Kidney (tissue), 13 donors: ENCODE measurements at regions not wholly inside any gene's neighbourhood (a gene's known extent, or its start where the extent isn't known, plus 50 kb on each side); places are given as distances from the start of the nearest gene placed in this dataset.
"Not testable (repeated sequence)": the region's sequence is repeated elsewhere in the genome, so short reads cannot be mapped to it uniquely, and the experiment has no call there.

Experiments
- DNase-seq, 5 donors: peaks; one replicate each; pipeline ENCODE4 v3.0.0-alpha.2; 2013 to 2020
- FAIRE-seq: peaks from 2 replicates; lab custom pipeline; 2012; peaks lifted over from hg19 to GRCh38; lab: Jason Lieb, UNC
- H3K27ac ChIP-seq, 2 donors: one replicate each; pipeline ENCODE4 v1.7.0; 2013; ENCODE audit warnings: low read depth in 2 of 2, low read length in 2 of 2, inconsistent platforms in 1 of 2
- H3K27me3 ChIP-seq: one replicate; pipeline ENCODE4 v1.7.1; 2013; ENCODE audit warnings: low read length, inconsistent platforms; ENCODE audit not compliant: control insufficient read depth, insufficient read depth
- H3K36me3 ChIP-seq, 3 donors: one replicate each; pipeline versions ENCODE4 v1.7.0 to v1.7.1; 2013; ENCODE audit warnings: low read length in 3 of 3, control low read depth in 1 of 3, inconsistent platforms in 1 of 3; ENCODE audit not compliant: insufficient read depth in 3 of 3, control insufficient read depth in 2 of 3
- H3K4me1 ChIP-seq, 3 donors: one replicate each; pipeline versions ENCODE4 v1.7.0 to v1.7.1; 2013; ENCODE audit warnings: low read length in 3 of 3, inconsistent platforms in 1 of 3, low read depth in 1 of 3; ENCODE audit not compliant: control insufficient read depth in 2 of 3, insufficient read depth in 2 of 3
- H3K4me3 ChIP-seq, 3 donors: one replicate each; pipeline versions ENCODE4 v1.7.0 to v1.8.1; 2013; ENCODE audit warnings: low read length in 3 of 3, control low read depth in 1 of 3, inconsistent platforms in 1 of 3
- H3K9ac ChIP-seq, 3 donors: one replicate each; pipeline versions ENCODE4 v1.7.0 to v1.7.1; 2013; ENCODE audit warnings: low read length in 3 of 3, control low read depth in 1 of 3, inconsistent platforms in 1 of 3
- H3K9me3 ChIP-seq, 3 donors: one replicate each; pipeline versions ENCODE4 v1.7.0 to v1.7.1; 2013; ENCODE audit warnings: low read length in 3 of 3, control low read depth in 1 of 3, inconsistent platforms in 1 of 3; ENCODE audit not compliant: control insufficient read depth in 2 of 3, insufficient read depth in 1 of 3
- intact Hi-C: fragments of 100-400 bp; cut with DNase I; formaldehyde crosslinking; loops from one replicate; pipeline ENCODE4 v1.11.1; 2022
- TF ChIP-seq, protein P1 (sequence below): IDR thresholded peaks from 3 replicates; pipeline ENCODE4 v1.5.1; 2012; ENCODE audit warnings: mild to moderate bottlenecking, moderate library complexity, borderline replicate concordance; ENCODE audit not compliant: insufficient read depth; ENCODE audit errors: extremely low read depth
- donor health status: control.
- donor health status: control.
- donor health status: control.
- donor health status: control.
- donor health status: control.
- donor health status: DM: yes; HTN: yes; CAD: no.
- donor health status: Normal renal cell carcinoma (clear cell type).

DNA sequence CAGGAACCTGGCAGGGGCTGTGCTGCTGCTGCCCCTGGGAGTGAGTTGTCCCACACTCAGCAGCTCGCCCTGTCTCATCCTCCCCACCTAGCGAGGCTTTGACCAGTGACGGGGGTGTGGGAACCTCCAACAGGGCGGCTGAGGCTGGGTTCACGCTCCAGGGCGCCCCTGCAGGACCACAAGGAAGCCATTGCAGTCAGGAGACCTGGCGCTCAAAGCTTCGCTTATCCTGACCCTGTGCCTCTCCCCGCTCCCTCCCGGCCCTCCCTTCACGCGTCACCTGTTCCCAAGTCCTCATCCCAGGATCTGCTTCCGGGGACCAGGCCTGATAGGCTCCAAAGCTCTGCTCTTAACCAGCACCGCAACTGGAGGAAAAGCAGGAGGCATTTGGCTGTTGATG, 272.0 kb upstream of the SFSWAP start:
- intact Hi-C loops, result no loop called here
- Histone ChIP-seq H3K27ac (no peak overlapping the region), H3K27me3 (no peaks in the 10 kb centered on the region), H3K4me3 (no peak overlapping the region), H3K9ac (no peak overlapping the region), H3K9me3 (no peaks in the 10 kb centered on the region), H3K36me3 (no peaks in the 10 kb centered on the region), H3K4me1 (no peaks in the 10 kb centered on the region)
- TF ChIP-seq, protein P1, sequence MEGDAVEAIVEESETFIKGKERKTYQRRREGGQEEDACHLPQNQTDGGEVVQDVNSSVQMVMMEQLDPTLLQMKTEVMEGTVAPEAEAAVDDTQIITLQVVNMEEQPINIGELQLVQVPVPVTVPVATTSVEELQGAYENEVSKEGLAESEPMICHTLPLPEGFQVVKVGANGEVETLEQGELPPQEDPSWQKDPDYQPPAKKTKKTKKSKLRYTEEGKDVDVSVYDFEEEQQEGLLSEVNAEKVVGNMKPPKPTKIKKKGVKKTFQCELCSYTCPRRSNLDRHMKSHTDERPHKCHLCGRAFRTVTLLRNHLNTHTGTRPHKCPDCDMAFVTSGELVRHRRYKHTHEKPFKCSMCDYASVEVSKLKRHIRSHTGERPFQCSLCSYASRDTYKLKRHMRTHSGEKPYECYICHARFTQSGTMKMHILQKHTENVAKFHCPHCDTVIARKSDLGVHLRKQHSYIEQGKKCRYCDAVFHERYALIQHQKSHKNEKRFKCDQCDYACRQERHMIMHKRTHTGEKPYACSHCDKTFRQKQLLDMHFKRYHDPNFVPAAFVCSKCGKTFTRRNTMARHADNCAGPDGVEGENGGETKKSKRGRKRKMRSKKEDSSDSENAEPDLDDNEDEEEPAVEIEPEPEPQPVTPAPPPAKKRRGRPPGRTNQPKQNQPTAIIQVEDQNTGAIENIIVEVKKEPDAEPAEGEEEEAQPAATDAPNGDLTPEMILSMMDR, result no peak
- DNase-seq (peak in 4 of 5 donors; percentile 52 to 89 (median 80)), FAIRE-seq (no peak)

DNA sequence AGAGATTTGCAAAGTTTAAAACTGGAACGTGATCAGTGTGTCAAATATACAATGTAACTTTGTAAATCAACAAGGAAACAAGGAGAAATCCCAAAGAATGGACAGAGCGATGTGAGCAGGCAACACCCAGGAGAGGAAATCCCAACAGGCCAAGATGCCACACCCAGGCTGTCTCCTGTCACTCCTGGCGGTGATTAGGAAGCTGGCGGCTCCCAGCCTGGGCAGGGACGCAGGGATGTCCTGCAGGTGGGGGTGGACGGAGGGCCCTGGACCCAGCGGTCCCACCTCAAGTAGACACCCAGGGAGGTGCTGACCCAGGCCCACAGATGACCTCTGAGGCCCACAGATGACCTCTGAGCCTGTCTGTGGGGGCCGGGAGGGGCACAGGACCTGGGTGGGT, 271.1 kb upstream of the SFSWAP start:
- H3K36me3 ChIP-seq, H3K4me3 ChIP-seq, DNase-seq, intact Hi-C loops, H3K9ac ChIP-seq, H3K9me3 ChIP-seq, H3K4me1 ChIP-seq, H3K27ac ChIP-seq, H3K27me3 ChIP-seq, FAIRE-seq: not testable (repeated sequence)

DNA sequence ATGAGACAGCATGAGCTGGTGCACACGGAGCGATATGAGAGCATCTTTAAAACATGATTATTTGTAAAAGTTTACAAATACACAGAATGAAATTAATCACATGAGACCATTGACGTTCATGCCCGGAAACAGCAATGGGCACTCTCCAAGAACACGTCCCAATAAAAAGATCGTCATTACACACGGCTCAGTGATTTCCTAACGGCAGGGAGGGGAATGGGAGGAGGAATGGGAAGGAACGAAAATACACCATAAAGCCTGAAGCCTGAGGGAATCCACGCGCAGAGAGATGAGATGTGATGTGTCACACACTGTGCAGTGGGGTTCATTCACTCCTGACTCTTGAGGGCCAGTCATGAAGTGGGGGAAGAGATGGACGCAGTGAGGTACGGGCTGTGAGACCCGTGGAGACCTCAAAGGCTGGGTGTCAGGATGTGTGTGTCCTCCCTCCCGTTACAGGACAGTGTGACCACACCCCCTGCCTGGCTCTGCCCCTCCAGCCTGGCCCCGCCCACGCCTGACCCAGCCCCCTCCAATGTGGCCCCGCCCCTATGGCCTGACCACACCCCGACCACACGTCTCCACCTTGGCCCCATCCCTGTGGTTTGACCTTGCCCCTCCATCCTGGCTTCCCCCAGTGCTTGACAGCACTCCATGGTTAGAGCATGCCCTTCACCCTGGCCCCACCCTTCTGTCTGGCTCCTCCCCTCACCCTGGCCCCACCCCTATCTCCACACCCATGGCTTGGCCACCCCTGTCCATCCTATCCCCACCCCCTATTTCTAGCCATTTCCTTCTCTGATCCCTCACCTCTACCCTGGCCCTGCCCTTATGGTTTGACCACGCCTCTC, 270.5 kb upstream of the SFSWAP start:
- H3K27ac ChIP-seq, H3K9ac ChIP-seq, H3K27me3 ChIP-seq, H3K4me1 ChIP-seq, DNase-seq, intact Hi-C loops, H3K4me3 ChIP-seq, H3K9me3 ChIP-seq, FAIRE-seq, H3K36me3 ChIP-seq: not testable (repeated sequence)

DNA sequence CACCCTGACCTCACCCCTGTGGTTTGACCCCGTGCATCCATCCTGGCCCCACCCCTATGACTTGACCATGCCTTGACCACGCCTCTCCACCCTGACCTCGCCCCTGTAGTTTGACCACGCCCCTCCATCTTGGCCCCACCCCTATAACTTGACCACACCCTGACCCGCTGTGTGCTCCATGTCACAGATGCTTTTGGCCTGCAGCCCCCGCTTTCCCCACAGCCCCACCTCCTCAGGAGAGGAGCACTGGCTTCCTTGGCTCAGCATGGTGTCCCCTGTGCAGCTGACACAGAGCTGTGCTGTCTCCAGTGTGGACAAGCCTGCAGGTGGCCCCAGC, 269.9 kb upstream of the SFSWAP start:
- H3K4me3 ChIP-seq, result no peak overlapping the region
- DNase-seq, result no peak
- H3K4me1 ChIP-seq, result no peaks in the 10 kb centered on the region
- H3K27me3 ChIP-seq, result no peaks in the 10 kb centered on the region
- FAIRE-seq, result no peak
- H3K27ac ChIP-seq, result no peak overlapping the region
- no peak overlapping the region for H3K9ac ChIP-seq
- TF ChIP-seq, protein P1, result no peak
- H3K36me3 ChIP-seq, result no peaks in the 10 kb centered on the region
- intact Hi-C loops, result no loop called here
- H3K9me3 ChIP-seq, result no peaks in the 10 kb centered on the region
